ENCODE measurements at regions not wholly inside any gene's neighbourhood (a gene's known extent, or its start where the extent isn't known, plus 50 kb on each side); places are given as distances from the start of the nearest gene placed in this dataset.

DNA sequence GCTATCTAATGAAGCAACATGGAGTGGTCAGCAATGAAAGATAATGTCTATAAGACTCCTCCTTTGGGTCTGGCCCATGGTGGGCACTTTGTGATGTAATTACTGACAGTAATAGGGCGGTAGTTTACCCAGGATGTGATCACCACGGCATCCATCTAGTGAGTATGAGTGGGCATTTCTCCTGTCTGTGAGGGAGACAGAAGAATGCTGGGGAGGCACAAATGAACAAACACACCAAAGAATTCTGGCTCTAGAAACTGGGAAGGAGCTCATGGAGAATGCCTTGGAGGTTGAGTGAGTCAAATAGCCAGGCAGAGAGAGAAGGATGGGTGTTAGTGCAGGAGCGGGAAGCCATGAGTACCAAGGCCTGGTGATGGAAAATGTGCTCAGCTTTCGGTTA lies 217.5 kb downstream of the WNT5A start:
- DNase-seq (no peak), ATAC-seq (ENCODE audit: insufficient read depth, low read depth) (no peak)
- no peak overlapping the region for H3K9ac ChIP-seq (ENCODE audit: low read depth, low read length)
- H3K9me3 ChIP-seq (ENCODE audit: insufficient read depth, low read length, severe bottlenecking): no peaks in the 10 kb centered on the region
- no peaks in the 10 kb centered on the region for H4K20me1 ChIP-seq (ENCODE audit: insufficient read depth, low read length)
- no peak for TF ChIP-seq EZH2 (IDR thresholded peaks at IDR 0.05; ENCODE audit: borderline replicate concordance, low read depth, low read length, severe bottlenecking)
- H3K27me3 ChIP-seq (ENCODE audit: insufficient read depth, low read length, poor library complexity): peaks cover 3% of the 10 kb centered on the region
- H3K79me2 ChIP-seq (ENCODE audit: insufficient read depth, low read length): no peaks in the 10 kb centered on the region
- no peaks in the 10 kb centered on the region for H3K4me1 ChIP-seq (ENCODE audit: insufficient read depth, low read length)
- no peak overlapping the region for H3K4me2 ChIP-seq (ENCODE audit: insufficient read depth, low read length)
- H3K36me3 ChIP-seq (ENCODE audit: insufficient read depth, low read length): no peaks in the 10 kb centered on the region
- H3K4me3 ChIP-seq (ENCODE audit: low read depth in 1 of 2, low read length in 2 of 2): no peak overlapping the region
- H3K27ac ChIP-seq (ENCODE audit: low read length): no peak overlapping the region
- no peak overlapping the region for H2AFZ ChIP-seq (ENCODE audit: low read depth, low read length)

DNA sequence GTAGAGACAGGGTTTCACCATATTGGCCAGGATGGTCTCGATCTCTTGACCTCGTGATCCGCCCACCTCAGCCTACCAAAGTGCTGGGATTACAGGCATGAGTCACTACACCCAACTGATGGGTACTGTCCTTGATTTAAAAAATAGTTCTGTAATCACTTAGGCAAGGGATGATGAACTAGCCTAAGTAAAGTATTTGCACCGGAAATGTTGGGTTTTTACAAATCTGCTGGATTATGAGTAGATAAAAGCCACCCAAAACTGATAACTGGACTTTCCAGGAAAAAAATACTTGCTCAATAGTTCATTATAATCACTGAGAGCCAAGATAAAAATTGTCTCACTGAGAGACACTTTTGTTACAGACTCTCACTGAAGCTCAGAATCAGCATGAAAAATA lies 218.0 kb downstream of the WNT5A start:
- Histone ChIP-seq H4K20me1 (ENCODE audit: insufficient read depth, low read length) (no peaks in the 10 kb centered on the region), H3K4me2 (ENCODE audit: insufficient read depth, low read length) (no peak overlapping the region), H3K9ac (ENCODE audit: low read depth, low read length) (no peak overlapping the region), H3K4me1 (ENCODE audit: insufficient read depth, low read length) (no peaks in the 10 kb centered on the region), H3K79me2 (ENCODE audit: insufficient read depth, low read length) (no peaks in the 10 kb centered on the region), H3K27me3 (ENCODE audit: insufficient read depth, low read length, poor library complexity) (peaks cover 3% of the 10 kb centered on the region), H3K4me3 (ENCODE audit: low read depth in 1 of 2, low read length in 2 of 2) (no peak overlapping the region), H3K36me3 (ENCODE audit: insufficient read depth, low read length) (no peaks in the 10 kb centered on the region), H3K9me3 (ENCODE audit: insufficient read depth, low read length, severe bottlenecking) (no peaks in the 10 kb centered on the region), H2AFZ (ENCODE audit: low read depth, low read length) (no peak overlapping the region), H3K27ac (ENCODE audit: low read length) (no peak overlapping the region)
- TF ChIP-seq EZH2 (IDR thresholded peaks at IDR 0.05; ENCODE audit: borderline replicate concordance, low read depth, low read length, severe bottlenecking): no peak
- TF ChIP-seq, protein P1, sequence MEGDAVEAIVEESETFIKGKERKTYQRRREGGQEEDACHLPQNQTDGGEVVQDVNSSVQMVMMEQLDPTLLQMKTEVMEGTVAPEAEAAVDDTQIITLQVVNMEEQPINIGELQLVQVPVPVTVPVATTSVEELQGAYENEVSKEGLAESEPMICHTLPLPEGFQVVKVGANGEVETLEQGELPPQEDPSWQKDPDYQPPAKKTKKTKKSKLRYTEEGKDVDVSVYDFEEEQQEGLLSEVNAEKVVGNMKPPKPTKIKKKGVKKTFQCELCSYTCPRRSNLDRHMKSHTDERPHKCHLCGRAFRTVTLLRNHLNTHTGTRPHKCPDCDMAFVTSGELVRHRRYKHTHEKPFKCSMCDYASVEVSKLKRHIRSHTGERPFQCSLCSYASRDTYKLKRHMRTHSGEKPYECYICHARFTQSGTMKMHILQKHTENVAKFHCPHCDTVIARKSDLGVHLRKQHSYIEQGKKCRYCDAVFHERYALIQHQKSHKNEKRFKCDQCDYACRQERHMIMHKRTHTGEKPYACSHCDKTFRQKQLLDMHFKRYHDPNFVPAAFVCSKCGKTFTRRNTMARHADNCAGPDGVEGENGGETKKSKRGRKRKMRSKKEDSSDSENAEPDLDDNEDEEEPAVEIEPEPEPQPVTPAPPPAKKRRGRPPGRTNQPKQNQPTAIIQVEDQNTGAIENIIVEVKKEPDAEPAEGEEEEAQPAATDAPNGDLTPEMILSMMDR (IDR thresholded peaks at IDR 0.05; ENCODE audit: borderline replicate concordance, extremely low read depth, low read length, poor library complexity, severe bottlenecking): no peak
- DNase-seq (no peak), ATAC-seq (ENCODE audit: insufficient read depth, low read depth) (no peak)

DNA sequence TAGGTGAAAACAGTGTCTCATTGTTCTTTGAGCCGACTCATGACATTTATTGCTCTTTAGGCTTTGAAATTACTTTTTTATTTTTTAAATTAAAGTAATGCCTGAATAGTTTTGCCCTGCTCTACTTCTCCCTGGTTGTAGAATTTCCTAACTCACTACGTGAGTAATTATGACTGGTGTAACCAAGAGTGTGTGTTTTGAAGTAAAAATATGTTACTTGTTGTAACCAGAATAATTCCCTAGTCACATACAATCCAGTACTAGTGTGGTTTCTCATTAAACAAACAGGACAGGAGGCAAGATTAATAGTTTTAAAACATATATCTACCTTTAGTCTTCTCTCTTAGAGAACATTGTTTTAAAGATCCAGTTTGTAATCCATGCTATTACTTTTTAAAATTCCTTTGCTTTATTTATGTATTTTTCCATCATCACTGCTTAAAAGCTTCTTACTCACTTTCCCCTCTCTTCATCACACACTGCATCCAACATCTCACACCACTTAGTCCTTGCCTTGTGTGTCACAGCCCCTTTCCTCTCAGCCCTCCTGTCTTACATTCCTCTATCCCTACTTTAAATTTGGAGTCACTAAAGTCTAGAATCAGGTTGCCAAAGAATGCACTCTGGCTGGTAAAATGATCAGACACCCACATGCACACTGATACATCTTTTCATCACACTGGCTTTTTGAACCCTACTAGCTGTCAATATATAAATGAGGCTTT lies 219.7 kb downstream of the WNT5A start:
- Histone ChIP-seq H3K9me3 (ENCODE audit: insufficient read depth, low read length, severe bottlenecking) (no peaks in the 10 kb centered on the region), H4K20me1 (ENCODE audit: insufficient read depth, low read length) (no peaks in the 10 kb centered on the region), H3K4me2 (ENCODE audit: insufficient read depth, low read length) (no peak overlapping the region), H2AFZ (ENCODE audit: low read depth, low read length) (no peak overlapping the region), H3K4me3 (ENCODE audit: low read depth in 1 of 2, low read length in 2 of 2) (no peak overlapping the region), H3K79me2 (ENCODE audit: insufficient read depth, low read length) (no peaks in the 10 kb centered on the region), H3K9ac (ENCODE audit: low read depth, low read length) (no peak overlapping the region), H3K27me3 (ENCODE audit: insufficient read depth, low read length, poor library complexity) (peaks cover 3% of the 10 kb centered on the region), H3K4me1 (ENCODE audit: insufficient read depth, low read length) (no peaks in the 10 kb centered on the region), H3K27ac (ENCODE audit: low read length) (no peak overlapping the region), H3K36me3 (ENCODE audit: insufficient read depth, low read length) (no peaks in the 10 kb centered on the region)
- DNase-seq: no peak
- no peak for TF ChIP-seq EZH2 (IDR thresholded peaks at IDR 0.05; ENCODE audit: borderline replicate concordance, low read depth, low read length, severe bottlenecking)
- TF ChIP-seq, protein P1 (IDR thresholded peaks at IDR 0.05; ENCODE audit: borderline replicate concordance, extremely low read depth, low read length, poor library complexity, severe bottlenecking): no peak
- ATAC-seq (ENCODE audit: insufficient read depth, low read depth): no peak

DNA sequence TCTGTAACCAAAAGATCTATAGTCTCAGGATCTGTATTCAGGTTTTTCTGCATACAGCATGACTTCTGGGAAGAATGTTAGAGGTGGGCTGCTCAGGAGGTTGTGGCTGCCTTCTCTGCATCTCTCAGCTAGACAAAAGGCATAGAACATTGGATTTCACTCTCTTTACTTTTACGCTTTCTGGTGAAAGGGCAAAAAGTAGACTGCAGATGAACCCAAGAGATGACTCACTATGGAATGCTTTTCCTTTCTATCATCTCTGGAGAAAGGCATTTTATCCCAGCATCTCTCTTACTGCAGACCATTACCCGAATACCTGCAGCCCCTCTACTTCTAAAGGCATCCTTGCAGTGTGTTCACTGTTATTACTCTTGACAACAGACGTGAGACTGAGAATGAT lies 222.2 kb downstream of the WNT5A start:
- Histone ChIP-seq H3K27ac (ENCODE audit: low read length) (no peak overlapping the region), H3K79me2 (ENCODE audit: insufficient read depth, low read length) (no peaks in the 10 kb centered on the region), H3K4me3 (ENCODE audit: low read depth in 1 of 2, low read length in 2 of 2) (no peak overlapping the region), H4K20me1 (ENCODE audit: insufficient read depth, low read length) (no peaks in the 10 kb centered on the region), H3K9me3 (ENCODE audit: insufficient read depth, low read length, severe bottlenecking) (no peaks in the 10 kb centered on the region), H3K4me2 (ENCODE audit: insufficient read depth, low read length) (no peak overlapping the region), H2AFZ (ENCODE audit: low read depth, low read length) (no peak overlapping the region), H3K27me3 (ENCODE audit: insufficient read depth, low read length, poor library complexity) (no peaks in the 10 kb centered on the region), H3K4me1 (ENCODE audit: insufficient read depth, low read length) (no peaks in the 10 kb centered on the region), H3K9ac (ENCODE audit: low read depth, low read length) (no peak overlapping the region), H3K36me3 (ENCODE audit: insufficient read depth, low read length) (no peaks in the 10 kb centered on the region)
- DNase-seq (no peak), ATAC-seq (ENCODE audit: insufficient read depth, low read depth) (no peak)
- TF ChIP-seq, protein P1 (IDR thresholded peaks at IDR 0.05; ENCODE audit: borderline replicate concordance, extremely low read depth, low read length, poor library complexity, severe bottlenecking): no peak
- no peak for TF ChIP-seq EZH2 (IDR thresholded peaks at IDR 0.05; ENCODE audit: borderline replicate concordance, low read depth, low read length, severe bottlenecking)

All from DND-41 (cell line).